ENCODE measurements at regions not wholly inside any gene's neighbourhood (a gene's known extent, or its start where the extent isn't known, plus 50 kb on each side); places are given as distances from the start of the nearest gene placed in this dataset.

- DNase-seq (ENCODE audit: insufficient read length, low spot score, missing footprints) = no peak
- Histone ChIP-seq H3K9me3 (ENCODE audit: low read depth, low read length) (no peaks in the 10 kb centered on the region), H3K4me2 (ENCODE audit: insufficient read depth, low read length) (peak overlapping the region; percentile 76), H3K4me3 (ENCODE audit: insufficient read depth, low read length) (peak overlapping the region; percentile 57), H3K36me3 (ENCODE audit: insufficient read depth, low read length) (no peaks in the 10 kb centered on the region), H2AFZ (ENCODE audit: low read length) (peak overlapping the region; percentile 87), H3K4me1 (ENCODE audit: insufficient read depth, low read length) (peaks cover 14% of the 10 kb centered on the region), H4K20me1 (ENCODE audit: insufficient read depth, low read length) (no peaks in the 10 kb centered on the region), H3K79me2 (ENCODE audit: insufficient read depth, low read length) (no peaks in the 10 kb centered on the region), H3K27ac (ENCODE audit: low read depth, low read length) (peak overlapping the region; percentile 68), H3K27me3 (ENCODE audit: insufficient read depth, low read length) (no peaks in the 10 kb centered on the region)
- TF ChIP-seq, protein P1, sequence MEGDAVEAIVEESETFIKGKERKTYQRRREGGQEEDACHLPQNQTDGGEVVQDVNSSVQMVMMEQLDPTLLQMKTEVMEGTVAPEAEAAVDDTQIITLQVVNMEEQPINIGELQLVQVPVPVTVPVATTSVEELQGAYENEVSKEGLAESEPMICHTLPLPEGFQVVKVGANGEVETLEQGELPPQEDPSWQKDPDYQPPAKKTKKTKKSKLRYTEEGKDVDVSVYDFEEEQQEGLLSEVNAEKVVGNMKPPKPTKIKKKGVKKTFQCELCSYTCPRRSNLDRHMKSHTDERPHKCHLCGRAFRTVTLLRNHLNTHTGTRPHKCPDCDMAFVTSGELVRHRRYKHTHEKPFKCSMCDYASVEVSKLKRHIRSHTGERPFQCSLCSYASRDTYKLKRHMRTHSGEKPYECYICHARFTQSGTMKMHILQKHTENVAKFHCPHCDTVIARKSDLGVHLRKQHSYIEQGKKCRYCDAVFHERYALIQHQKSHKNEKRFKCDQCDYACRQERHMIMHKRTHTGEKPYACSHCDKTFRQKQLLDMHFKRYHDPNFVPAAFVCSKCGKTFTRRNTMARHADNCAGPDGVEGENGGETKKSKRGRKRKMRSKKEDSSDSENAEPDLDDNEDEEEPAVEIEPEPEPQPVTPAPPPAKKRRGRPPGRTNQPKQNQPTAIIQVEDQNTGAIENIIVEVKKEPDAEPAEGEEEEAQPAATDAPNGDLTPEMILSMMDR (IDR thresholded peaks at IDR 0.05; ENCODE audit: extremely low read depth, low read depth, low read length) = no peak
These were observed 277.6 kb upstream of the NRP1 start for GRCh38 chr10:33612116-33612515.

- TF ChIP-seq, protein P1 (IDR thresholded peaks at IDR 0.05; ENCODE audit: extremely low read depth, low read depth, low read length) = no peak
These were observed 277.0 kb upstream of the NRP1 start for GRCh38 chr10:33611423-33611822.

DNA sequence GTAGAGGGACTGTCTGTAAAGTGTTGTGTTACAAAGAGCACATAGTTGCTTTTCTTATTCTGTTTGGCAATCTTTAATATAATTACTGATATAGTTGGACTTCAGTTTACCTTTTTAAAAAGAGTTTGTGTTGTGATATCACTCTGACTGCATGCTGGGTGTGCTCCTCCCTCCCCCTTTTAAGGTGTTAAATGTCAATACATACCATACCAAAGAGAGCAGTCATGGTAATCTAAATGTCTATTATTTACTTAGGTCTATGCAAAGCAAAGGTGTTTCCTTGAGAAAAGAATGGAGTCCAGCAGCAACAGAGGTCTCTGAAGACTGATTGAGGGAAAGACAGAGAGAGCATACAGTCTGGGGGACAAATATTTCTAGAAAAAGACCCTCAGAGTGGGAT, 275.1 kb upstream of the NRP1 start:
- H3K4me3 ChIP-seq (ENCODE audit: insufficient read depth, low read length) = no peak overlapping the region
- no peak overlapping the region for H3K4me2 ChIP-seq (ENCODE audit: insufficient read depth, low read length)
- no peak overlapping the region for H3K27ac ChIP-seq (ENCODE audit: low read depth, low read length)
- H4K20me1 ChIP-seq (ENCODE audit: insufficient read depth, low read length) = no peaks in the 10 kb centered on the region
- DNase-seq (ENCODE audit: insufficient read length, low spot score, missing footprints) = no peak
- TF ChIP-seq, protein P1 (IDR thresholded peaks at IDR 0.05; ENCODE audit: extremely low read depth, low read depth, low read length) = no peak
- H3K27me3 ChIP-seq (ENCODE audit: insufficient read depth, low read length) = no peaks in the 10 kb centered on the region
- H2AFZ ChIP-seq (ENCODE audit: low read length) = no peak overlapping the region
- no peaks in the 10 kb centered on the region for H3K79me2 ChIP-seq (ENCODE audit: insufficient read depth, low read length)
- H3K9me3 ChIP-seq (ENCODE audit: low read depth, low read length) = no peaks in the 10 kb centered on the region
- no peaks in the 10 kb centered on the region for H3K36me3 ChIP-seq (ENCODE audit: insufficient read depth, low read length)
- peaks cover 14% of the 10 kb centered on the region for H3K4me1 ChIP-seq (ENCODE audit: insufficient read depth, low read length)

More at GRCh38 chr10:33611423-33611822, 277.0 kb upstream of the NRP1 start:
- H3K4me2 ChIP-seq (ENCODE audit: insufficient read depth, low read length) = no peak overlapping the region
- H3K79me2 ChIP-seq (ENCODE audit: insufficient read depth, low read length) = no peaks in the 10 kb centered on the region
- no peaks in the 10 kb centered on the region for H3K9me3 ChIP-seq (ENCODE audit: low read depth, low read length)
- DNase-seq (ENCODE audit: insufficient read length, low spot score, missing footprints) = no peak
- no peaks in the 10 kb centered on the region for H3K27me3 ChIP-seq (ENCODE audit: insufficient read depth, low read length)
- no peaks in the 10 kb centered on the region for H4K20me1 ChIP-seq (ENCODE audit: insufficient read depth, low read length)
- peaks cover 14% of the 10 kb centered on the region for H3K4me1 ChIP-seq (ENCODE audit: insufficient read depth, low read length)
- H3K36me3 ChIP-seq (ENCODE audit: insufficient read depth, low read length) = no peaks in the 10 kb centered on the region
- H2AFZ ChIP-seq (ENCODE audit: low read length) = peak overlapping the region; percentile 87
- H3K4me3 ChIP-seq (ENCODE audit: insufficient read depth, low read length) = no peak overlapping the region
- H3K27ac ChIP-seq (ENCODE audit: low read depth, low read length) = no peak overlapping the region

DNA sequence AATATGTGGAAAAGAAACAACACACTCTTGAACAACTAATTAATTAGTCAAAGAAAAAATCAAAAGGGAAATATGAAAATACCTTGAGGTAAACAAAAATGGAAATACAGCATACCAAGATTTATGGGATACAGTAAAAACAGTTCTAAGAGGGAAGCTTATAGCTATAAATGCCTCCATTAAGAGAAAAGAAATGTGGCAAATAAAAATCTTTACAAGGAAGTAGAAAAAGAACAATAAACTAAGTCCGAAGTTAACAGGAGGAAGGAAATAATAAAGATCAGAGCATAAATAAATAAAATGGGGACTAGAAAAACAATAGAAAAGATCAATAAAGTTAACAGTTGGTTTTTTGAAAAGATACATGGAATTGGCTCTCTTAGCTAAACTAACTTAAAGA, 267.8 kb upstream of the NRP1 start:
- no peak overlapping the region for H3K4me2 ChIP-seq (ENCODE audit: insufficient read depth, low read length)
- H3K27me3 ChIP-seq (ENCODE audit: insufficient read depth, low read length) = no peaks in the 10 kb centered on the region
- no peak overlapping the region for H3K27ac ChIP-seq (ENCODE audit: low read depth, low read length)
- DNase-seq (ENCODE audit: insufficient read length, low spot score, missing footprints) = no peak
- H3K4me3 ChIP-seq (ENCODE audit: insufficient read depth, low read length) = no peak overlapping the region
- peaks cover 3% of the 10 kb centered on the region for H3K9me3 ChIP-seq (ENCODE audit: low read depth, low read length)
- TF ChIP-seq, protein P1 (IDR thresholded peaks at IDR 0.05; ENCODE audit: extremely low read depth, low read depth, low read length) = no peak
- H2AFZ ChIP-seq (ENCODE audit: low read length) = no peak overlapping the region
- H3K36me3 ChIP-seq (ENCODE audit: insufficient read depth, low read length) = no peaks in the 10 kb centered on the region
- H4K20me1 ChIP-seq (ENCODE audit: insufficient read depth, low read length) = no peaks in the 10 kb centered on the region
- H3K4me1 ChIP-seq (ENCODE audit: insufficient read depth, low read length) = no peaks in the 10 kb centered on the region
- H3K79me2 ChIP-seq (ENCODE audit: insufficient read depth, low read length) = no peaks in the 10 kb centered on the region

Data from osteoblast (primary cell).